Mesendoderm (in vitro differentiated cells): ENCODE measurements at regions not wholly inside any gene's neighbourhood (a gene's known extent, or its start where the extent isn't known, plus 50 kb on each side); places are given as distances from the start of the nearest gene placed in this dataset.
A peak's percentile ranks its signal among the peaks of the same experiment; 100 is the strongest.

Source experiments
- DNase-seq: peaks from one replicate; pipeline ENCODE4 v3.0.0; 2013
- H2AK5ac ChIP-seq: 2 replicates; pipeline ENCODE4 v1.6.1; 2013; ENCODE audit warnings: low read length, inconsistent platforms
- H2BK120ac ChIP-seq: 2 replicates; pipeline ENCODE4 v1.6.1; 2013; ENCODE audit warnings: low read depth, mild to moderate bottlenecking, low read length, moderate library complexity, mixed read lengths
- H2BK15ac ChIP-seq: replicated peaks from 2 replicates; pipeline ENCODE4 v1.6.1; 2013; ENCODE audit warnings: low read depth, mild to moderate bottlenecking, moderate library complexity
- H2BK5ac ChIP-seq: 2 replicates; pipeline ENCODE4 v1.6.1; 2013; ENCODE audit warnings: low read length, inconsistent platforms
- H3K18ac ChIP-seq: 2 replicates; pipeline ENCODE4 v1.6.1; 2013; ENCODE audit warnings: mild to moderate bottlenecking, low read length, mixed read lengths
- H3K23ac ChIP-seq: one replicate; pipeline ENCODE4 v1.6.1; 2013; ENCODE audit warnings: low read length
- H3K27ac ChIP-seq: 2 replicates; pipeline ENCODE4 v1.5.1; 2013; ENCODE audit warnings: low read depth, mild to moderate bottlenecking, inconsistent platforms, low read length, moderate library complexity
- H3K27me3 ChIP-seq: 2 replicates; pipeline ENCODE4 v1.6.1; 2013; ENCODE audit warnings: low read length, control low read depth, mild to moderate bottlenecking, inconsistent platforms; ENCODE audit not compliant: insufficient read depth, poor library complexity
- H3K36me3 ChIP-seq: 2 replicates; pipeline ENCODE4 v1.6.1; 2013; ENCODE audit warnings: low read length, inconsistent platforms; ENCODE audit not compliant: control insufficient read depth, insufficient read depth
- H3K4ac ChIP-seq: one replicate; pipeline ENCODE4 v1.6.1; 2013; ENCODE audit warnings: low read depth, mild to moderate bottlenecking, low read length, moderate library complexity
- H3K4me1 ChIP-seq: 2 replicates; pipeline ENCODE4 v1.6.1; 2013; ENCODE audit warnings: low read depth, low read length, inconsistent platforms; ENCODE audit not compliant: control insufficient read depth
- H3K4me2 ChIP-seq: 2 replicates; pipeline ENCODE4 v1.6.1; 2013; ENCODE audit warnings: low read length
- H3K4me3 ChIP-seq: 2 replicates; pipeline ENCODE4 v1.5.1; 2013; ENCODE audit warnings: mild to moderate bottlenecking, low read length
- H3K56ac ChIP-seq: one replicate; pipeline ENCODE4 v1.6.1; 2013; ENCODE audit warnings: low read length
- H3K79me1 ChIP-seq: 2 replicates; pipeline ENCODE4 v1.6.1; 2013; ENCODE audit warnings: low read length, inconsistent platforms
- H3K79me2 ChIP-seq: 2 replicates; pipeline ENCODE4 v1.6.1; 2013; ENCODE audit warnings: mild to moderate bottlenecking, low read length; ENCODE audit not compliant: control insufficient read depth, insufficient read depth
- H3K9ac ChIP-seq: 2 replicates; pipeline ENCODE4 v1.6.1; 2013; ENCODE audit warnings: low read length, inconsistent platforms
- H4K5ac ChIP-seq: one replicate; pipeline ENCODE4 v1.6.1; 2013; ENCODE audit warnings: low read length
- H4K8ac ChIP-seq: one replicate; pipeline ENCODE4 v1.6.1; 2013; ENCODE audit warnings: low read depth, mild to moderate bottlenecking, control low read depth, low read length, moderate library complexity
- WGBS: extraction: QIAGEN DNeasy Blood & Tissue Kit; methylation state at CpG from one replicate; pipeline ENCODE4 v1.1.7; 2013; ENCODE audit warnings: low lambda C conversion rate, missing lambda C conversion rate; ENCODE audit not compliant: insufficient coverage; ENCODE audit errors: extremely low coverage; 5-methylcytosine and 5-hydroxymethylcytosine counted together

GRCh38 chr12:105706973-105707334 is 376.5 kb downstream of the C12orf75 start:
- Histone ChIP-seq H2BK5ac (no peak overlapping the region), H3K79me2 (no peaks in the 10 kb centered on the region), H3K36me3 (no peaks in the 10 kb centered on the region), H2AK5ac (no peak overlapping the region), H4K8ac (no peak overlapping the region), H3K4me1 (peaks cover 4% of the 10 kb centered on the region), H3K79me1 (no peaks in the 10 kb centered on the region), H3K9ac (no peak overlapping the region), H4K5ac (no peak overlapping the region), H2BK15ac (no peak overlapping the region), H3K18ac (no peak overlapping the region), H3K27ac (no peak overlapping the region), H3K4me3 (no peak overlapping the region), H3K56ac (no peak overlapping the region), H2BK120ac (no peak overlapping the region), H3K23ac (no peak overlapping the region), H3K4ac (no peak overlapping the region), H3K4me2 (no peak overlapping the region), H3K27me3 (no peaks in the 10 kb centered on the region)
- DNase-seq: no peak
- WGBS: no CpG with 5 or more reads among the region's 3 CpGs

GRCh38 chr12:105713606-105714305 is 383.3 kb downstream of the C12orf75 start:
- Histone ChIP-seq H3K18ac (peak overlapping the region; percentile 29), H2AK5ac (no peak overlapping the region), H4K8ac (no peak overlapping the region), H3K4me3 (no peak overlapping the region), H3K56ac (peak overlapping the region; percentile 47), H3K79me1 (no peaks in the 10 kb centered on the region), H3K23ac (no peak overlapping the region), H3K36me3 (no peaks in the 10 kb centered on the region), H3K79me2 (no peaks in the 10 kb centered on the region), H2BK5ac (peak overlapping the region; percentile 12), H2BK15ac (no peak overlapping the region), H2BK120ac (no peak overlapping the region), H4K5ac (no peak overlapping the region), H3K27ac (no peak overlapping the region), H3K4me1 (peaks cover 18% of the 10 kb centered on the region), H3K4me2 (no peak overlapping the region), H3K27me3 (no peaks in the 10 kb centered on the region), H3K4ac (no peak overlapping the region), H3K9ac (no peak overlapping the region)
- no peak for DNase-seq
- no CpG with 5 or more reads among the region's 4 CpGs for WGBS

- no peak overlapping the region for H4K5ac ChIP-seq
- H3K4ac ChIP-seq: no peak overlapping the region
- peak overlapping the region; percentile 10 for H3K9ac ChIP-seq
- H3K23ac ChIP-seq: no peak overlapping the region
- peak overlapping the region; percentile 17 for H3K56ac ChIP-seq
- H2AK5ac ChIP-seq: no peak overlapping the region
- no peaks in the 10 kb centered on the region for H3K36me3 ChIP-seq
- no peaks in the 10 kb centered on the region for H3K79me2 ChIP-seq
- H3K4me2 ChIP-seq: no peak overlapping the region
- no CpG with 5 or more reads among the region's 5 CpGs for WGBS
- H3K27me3 ChIP-seq: no peaks in the 10 kb centered on the region
- H2BK5ac ChIP-seq: peak overlapping the region; percentile 61
- peak; percentile 88 for DNase-seq
- no peak overlapping the region for H2BK15ac ChIP-seq
- peak overlapping the region; percentile 15 for H3K27ac ChIP-seq
- no peak overlapping the region for H3K4me3 ChIP-seq
- no peak overlapping the region for H4K8ac ChIP-seq
- H3K4me1 ChIP-seq: peaks cover 14% of the 10 kb centered on the region
- H3K18ac ChIP-seq: peak overlapping the region; percentile 91
- H3K79me1 ChIP-seq: no peaks in the 10 kb centered on the region
- peak overlapping the region; percentile 83 for H2BK120ac ChIP-seq
These were observed 386.1 kb downstream of the C12orf75 start for GRCh38 chr12:105716621-105717020.

GRCh38 chr12:105721051-105721825 is 390.7 kb downstream of the C12orf75 start:
- Histone ChIP-seq H2BK15ac (no peak overlapping the region), H3K4me2 (no peak overlapping the region), H3K4me3 (no peak overlapping the region), H3K56ac (no peak overlapping the region), H3K79me1 (no peaks in the 10 kb centered on the region), H4K8ac (no peak overlapping the region), H3K27me3 (no peaks in the 10 kb centered on the region), H2BK120ac (no peak overlapping the region), H3K36me3 (no peaks in the 10 kb centered on the region), H3K27ac (no peak overlapping the region), H3K23ac (no peak overlapping the region), H3K4me1 (peaks cover 6% of the 10 kb centered on the region), H3K4ac (no peak overlapping the region), H2AK5ac (no peak overlapping the region), H3K9ac (no peak overlapping the region), H2BK5ac (no peak overlapping the region), H3K79me2 (no peaks in the 10 kb centered on the region), H4K5ac (no peak overlapping the region), H3K18ac (no peak overlapping the region)
- no CpG with 5 or more reads among the region's 5 CpGs for WGBS
- no peak for DNase-seq

- Histone ChIP-seq H3K4ac (no peak overlapping the region), H4K8ac (no peak overlapping the region), H3K79me1 (no peaks in the 10 kb centered on the region), H2AK5ac (no peak overlapping the region), H3K27me3 (no peaks in the 10 kb centered on the region), H3K18ac (no peak overlapping the region), H2BK15ac (no peak overlapping the region), H4K5ac (no peak overlapping the region), H3K36me3 (no peaks in the 10 kb centered on the region), H3K23ac (no peak overlapping the region), H3K79me2 (no peaks in the 10 kb centered on the region), H3K4me3 (no peak overlapping the region), H3K27ac (no peak overlapping the region), H3K4me1 (peaks cover 2% of the 10 kb centered on the region), H3K56ac (no peak overlapping the region), H2BK5ac (no peak overlapping the region), H2BK120ac (no peak overlapping the region), H3K9ac (no peak overlapping the region), H3K4me2 (no peak overlapping the region)
- no peak for DNase-seq
- WGBS: 100% methylated on average over 1 of the region's 2 CpGs
These were observed 391.4 kb downstream of the C12orf75 start for GRCh38 chr12:105721891-105722290.
